MV-4-11 (cell line): ENCODE measurements at regions not wholly inside any gene's neighbourhood (a gene's known extent, or its start where the extent isn't known, plus 50 kb on each side); places are given as distances from the start of the nearest gene placed in this dataset.

Experiments
- DNase-seq: peaks from one replicate; lab custom pipeline; 2025; lab: John Stamatoyannopoulos, UW

GRCh38 chr3:27943106-27943505, 221.0 kb upstream of the EOMES start:
- DNase-seq = peak; percentile 8

DNA sequence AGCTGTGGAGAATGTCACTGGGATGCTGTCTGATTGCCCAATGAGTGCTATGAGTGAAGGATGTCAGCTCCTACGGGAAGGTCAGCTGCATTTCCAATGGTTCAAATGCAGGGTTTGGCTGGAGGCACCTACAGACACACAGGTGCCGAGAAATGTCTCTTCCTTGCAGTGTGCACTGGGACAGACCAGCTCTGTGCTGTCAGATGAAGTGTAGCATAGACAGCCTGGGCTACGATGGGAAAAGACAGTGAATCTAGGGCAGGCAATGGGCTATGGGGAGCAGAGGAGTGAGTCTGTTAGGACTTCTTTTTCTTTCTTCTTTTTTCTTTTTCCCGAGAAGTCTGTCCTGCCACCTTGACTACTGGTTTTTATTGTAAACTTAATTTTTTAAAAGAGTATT, 223.1 kb upstream of the EOMES start:
- DNase-seq = no peak

- peak; percentile 6 for DNase-seq
Measured at GRCh38 chr3:27960133-27960532, 238.0 kb upstream of the EOMES start.

DNA sequence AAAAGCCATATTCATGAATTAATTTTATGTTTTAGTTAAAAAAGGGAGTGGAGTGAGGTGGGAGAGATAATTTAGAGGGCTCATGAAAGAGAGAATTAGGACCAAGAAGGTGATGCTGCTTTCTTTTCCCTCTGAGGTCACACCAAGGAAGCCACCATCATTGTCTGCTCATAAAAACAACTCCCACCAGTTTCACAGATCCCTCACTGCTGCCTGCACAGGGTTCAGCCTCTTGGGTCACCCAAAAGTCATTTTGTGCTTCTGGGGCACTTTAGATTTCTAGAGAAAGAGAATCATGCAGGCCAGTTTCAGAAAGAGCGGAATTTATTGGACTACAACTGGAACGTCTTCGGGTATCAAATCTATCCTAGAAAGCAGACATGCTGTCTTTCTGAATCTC, 241.4 kb upstream of the EOMES start:
- no peak for DNase-seq

DNA sequence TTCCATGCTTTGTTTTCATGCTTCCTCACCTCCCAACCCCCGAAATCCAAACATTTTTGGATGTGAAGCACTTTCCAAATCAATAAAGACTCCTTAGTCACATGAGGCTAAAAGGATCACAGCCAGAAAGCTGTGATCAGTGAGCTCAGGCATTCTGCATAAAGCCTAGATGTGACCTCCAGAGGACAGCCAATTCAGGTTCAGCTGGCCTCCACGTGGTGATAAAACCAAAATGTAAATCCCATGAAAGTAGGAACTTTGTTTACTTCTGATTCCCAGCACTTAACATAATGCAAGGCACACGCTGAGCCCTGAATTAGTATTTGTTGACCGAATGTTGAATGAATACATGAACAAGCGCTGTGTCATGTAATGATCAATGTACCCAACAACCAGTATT, 249.5 kb upstream of the EOMES start:
- no peak for DNase-seq

DNA sequence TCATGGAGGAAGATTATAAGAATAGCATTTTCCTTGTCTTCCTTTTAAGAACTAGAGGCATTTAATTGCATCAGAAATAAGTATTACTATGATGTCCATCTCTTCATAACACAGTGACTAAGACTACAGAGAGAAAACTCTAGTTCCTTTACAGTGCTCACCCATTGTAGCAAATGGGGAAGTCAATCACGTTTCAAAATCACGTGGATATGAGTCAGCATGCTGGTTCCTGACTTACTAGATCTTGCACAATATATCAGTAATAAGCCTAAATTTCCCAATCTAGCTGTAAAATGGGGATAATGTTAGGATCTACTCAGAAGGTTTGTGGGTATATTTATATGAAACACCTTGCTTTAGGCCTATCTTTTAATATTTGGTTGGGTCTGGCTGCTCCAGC, 254.8 kb upstream of the EOMES start:
- peak; percentile 98 for DNase-seq

- DNase-seq = peak; percentile 51
Measured at GRCh38 chr3:27978440-27978839, 256.3 kb upstream of the EOMES start.

- no peak for DNase-seq
Measured at GRCh38 chr3:27985369-27986035, 255.9 kb upstream of the CMC1 start.

DNA sequence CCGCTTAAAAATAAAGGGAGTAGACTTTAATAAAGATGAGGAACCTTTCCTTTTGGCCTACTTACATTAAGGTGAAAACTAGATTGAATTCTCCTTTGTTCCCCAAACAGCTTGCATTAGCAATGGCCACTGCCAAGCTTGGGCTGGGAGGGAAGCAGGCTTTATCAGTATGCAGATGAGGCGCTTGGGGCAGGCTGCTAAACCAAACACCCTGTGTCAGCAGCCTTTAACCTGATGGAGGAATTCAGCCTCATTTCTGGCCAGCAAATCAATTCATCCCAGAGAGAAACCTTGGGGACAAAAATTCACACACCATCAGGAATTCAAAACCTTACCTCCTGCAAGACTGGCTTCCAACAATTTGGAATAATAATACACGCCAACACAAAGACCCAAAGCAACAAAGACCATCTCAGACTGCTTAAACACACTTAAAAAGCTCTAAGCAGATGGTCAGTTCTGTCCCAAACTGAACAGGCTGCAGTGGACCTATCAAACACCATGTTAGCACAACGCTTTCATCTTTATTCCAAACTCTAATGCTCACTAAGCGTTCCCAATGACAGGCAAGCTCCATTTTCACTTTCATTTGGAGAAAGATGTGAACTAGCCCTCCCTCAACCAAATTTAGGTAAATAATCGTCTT, 255.1 kb upstream of the CMC1 start:
- no peak for DNase-seq

DNA sequence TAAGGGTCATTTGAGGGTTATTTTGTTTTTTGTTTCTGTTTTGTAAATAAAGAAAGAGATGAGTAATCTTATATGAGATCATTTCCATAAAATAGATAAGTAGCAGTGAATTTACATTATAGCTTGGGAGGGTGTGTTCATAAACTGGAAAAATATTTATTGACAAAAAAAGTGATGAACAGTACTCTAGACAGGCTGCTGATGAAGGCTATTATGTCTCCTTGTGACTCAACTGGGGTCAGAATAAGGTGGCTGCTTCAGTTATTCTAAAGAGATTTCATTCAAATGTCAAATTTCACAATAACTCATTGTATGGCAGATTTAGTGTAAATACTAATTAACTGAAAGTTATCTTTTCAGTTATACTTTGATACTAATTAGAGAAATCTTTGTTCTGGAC, 251.1 kb upstream of the CMC1 start:
- DNase-seq = no peak

GRCh38 chr3:27990837-27991236, 250.6 kb upstream of the CMC1 start:
- no peak for DNase-seq

DNA sequence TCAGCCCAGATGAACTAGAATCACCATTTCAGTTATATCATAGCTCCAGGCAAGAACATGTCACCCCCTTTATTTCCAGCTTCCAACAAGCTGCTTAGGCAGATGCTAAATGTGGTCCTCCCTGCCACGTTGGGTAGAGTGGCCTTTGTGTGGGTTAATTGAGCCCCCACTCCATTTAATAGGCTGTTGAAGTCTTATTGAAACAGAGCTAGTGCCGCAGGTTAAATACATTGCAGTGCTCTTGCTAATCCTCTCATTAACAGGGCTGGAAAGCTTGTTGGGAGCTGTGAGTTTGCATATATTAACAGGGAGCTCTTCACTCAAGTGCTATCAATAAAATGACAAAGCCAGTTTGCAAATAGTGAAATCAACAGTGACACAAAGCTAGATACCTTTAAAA, 248.4 kb upstream of the CMC1 start:
- no peak for DNase-seq

- no peak for DNase-seq
Measured at GRCh38 chr3:28000608-28001007, 240.8 kb upstream of the CMC1 start.

DNA sequence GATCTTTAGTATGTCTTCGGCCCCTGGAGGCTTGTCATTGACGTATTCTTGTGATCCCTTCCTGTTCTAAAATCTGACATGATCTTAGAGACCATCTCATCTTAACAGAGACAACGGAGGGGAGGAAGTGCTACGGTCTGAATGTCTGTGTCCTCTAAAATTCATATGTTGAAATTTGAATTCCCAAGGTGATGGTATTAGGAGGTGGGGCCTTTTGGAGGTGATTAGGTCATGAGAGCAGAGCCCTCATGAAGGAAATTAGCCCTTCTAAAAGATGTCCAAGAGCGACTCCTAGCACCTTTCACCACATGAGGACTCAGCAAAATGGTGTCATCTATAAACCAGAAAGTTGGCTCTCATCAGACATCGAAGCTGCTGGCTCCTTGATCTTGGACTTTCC, 233.2 kb upstream of the CMC1 start:
- no peak for DNase-seq

- no peak for DNase-seq
Measured at GRCh38 chr3:28012830-28013229, 228.6 kb upstream of the CMC1 start.

GRCh38 chr3:28013864-28014473, 227.4 kb upstream of the CMC1 start:
- DNase-seq = no peak

- no peak for DNase-seq
Measured at GRCh38 chr3:28018925-28019718, 222.3 kb upstream of the CMC1 start.

GRCh38 chr3:28019740-28020139, 221.7 kb upstream of the CMC1 start:
- DNase-seq = no peak

- peak; percentile 62 for DNase-seq
Measured at GRCh38 chr3:28022916-28023315, 218.5 kb upstream of the CMC1 start.

- DNase-seq = no peak
Measured at GRCh38 chr3:28028554-28028953, 212.9 kb upstream of the CMC1 start.

GRCh38 chr3:28033059-28033784, 208.2 kb upstream of the CMC1 start:
- DNase-seq = no peak
